IMR-90 (cell line): ENCODE measurements at regions not wholly inside any gene's neighbourhood (a gene's known extent, or its start where the extent isn't known, plus 50 kb on each side); places are given as distances from the start of the nearest gene placed in this dataset.

ENCODE experiments used
- ATAC-seq: fragments of 200-7000 bp; cut with Tn5 transposase; 2 replicates; pipeline ENCODE4 v1.9.1; 2020; ENCODE audit warnings: low read depth, mild to moderate bottlenecking, moderate library complexity
- BruUV-seq: library from RNA; stranded (reverse); fragments of 400-500 nt; replicated peaks from 2 replicates; lab custom pipeline; 2021; lab: Mats Ljungman, UMichigan
- CTCF ChIA-PET: fragments of 300-600 bp; formaldehyde crosslinking; extraction: SDS; loops from one replicate; lab custom pipeline; 2021; ENCODE audit warnings: antibody characterized with exemption; lab: Yijun Ruan, JAX
- POLR2A ChIA-PET: fragments of 300-600 bp; sonication (Branson Sonifier 250); formaldehyde crosslinking; loops from one replicate; lab custom pipeline; 2022; ENCODE audit warnings: antibody characterized with exemption; ENCODE audit not compliant: unreplicated experiment; lab: Charles Lee
- DNase-seq: peaks from one replicate; pipeline ENCODE4 v3.0.0; 2013
- H2AFZ ChIP-seq: replicated peaks from 2 replicates; pipeline ENCODE3; 2013; ENCODE audit warnings: low read length, mild to moderate bottlenecking; ENCODE audit not compliant: poor library complexity
- H2AK5ac ChIP-seq: 2 replicates; pipeline ENCODE4 v1.6.1; 2013; ENCODE audit warnings: low read depth, low read length, inconsistent platforms
- H2AK9ac ChIP-seq: replicated peaks from 2 replicates; pipeline ENCODE3; 2013; ENCODE audit warnings: mild to moderate bottlenecking, low read depth, low read length, moderate library complexity; ENCODE audit not compliant: poor library complexity
- H2BK120ac ChIP-seq: 2 replicates; pipeline ENCODE4 v1.6.1; 2013; ENCODE audit warnings: low read depth, low read length, inconsistent platforms
- H2BK15ac ChIP-seq: 3 replicates; pipeline ENCODE4 v1.6.1; 2013; ENCODE audit warnings: low read depth, low read length, inconsistent platforms
- H2BK20ac ChIP-seq: 2 replicates; pipeline ENCODE4 v1.6.1; 2013; ENCODE audit warnings: low read depth, mild to moderate bottlenecking, inconsistent platforms, low read length, moderate library complexity
- H2BK5ac ChIP-seq: 2 replicates; pipeline ENCODE4 v1.6.1; 2013; ENCODE audit warnings: mild to moderate bottlenecking, low read depth, low read length, inconsistent platforms; ENCODE audit not compliant: poor library complexity, severe bottlenecking
- H3K14ac ChIP-seq: replicated peaks from 2 replicates; pipeline ENCODE4 v1.6.1; 2013; ENCODE audit warnings: low read depth, low read length, inconsistent platforms
- H3K18ac ChIP-seq: 2 replicates; pipeline ENCODE4 v1.6.1; 2013; ENCODE audit warnings: low read depth, low read length, control low read depth
- H3K23ac ChIP-seq: 2 replicates; pipeline ENCODE4 v1.6.1; 2013; ENCODE audit warnings: low read depth, low read length, inconsistent platforms
- H3K27ac ChIP-seq: 2 replicates; pipeline ENCODE4 v1.5.1; 2013; ENCODE audit warnings: mild to moderate bottlenecking, control low read depth, low read length; ENCODE audit not compliant: insufficient read depth
- H3K27me3 ChIP-seq: 2 replicates; pipeline ENCODE4 v1.6.1; 2013; ENCODE audit warnings: low read length; ENCODE audit not compliant: control insufficient read depth, insufficient read depth
- H3K36me3 ChIP-seq: 2 replicates; pipeline ENCODE4 v1.6.1; 2013; ENCODE audit warnings: low read length, mixed read lengths; ENCODE audit not compliant: control insufficient read depth, insufficient read depth
- H3K4ac ChIP-seq: 2 replicates; pipeline ENCODE4 v1.6.1; 2013; ENCODE audit warnings: low read depth, low read length, inconsistent platforms
- H3K4me1 ChIP-seq: 2 replicates; pipeline ENCODE4 v1.6.1; 2013; ENCODE audit warnings: low read length, mixed read lengths; ENCODE audit not compliant: control insufficient read depth, insufficient read depth
- H3K4me2 ChIP-seq: 2 replicates; pipeline ENCODE4 v1.6.1; 2013; ENCODE audit warnings: low read depth, mild to moderate bottlenecking, control low read depth, low read length, moderate library complexity
- H3K4me3 ChIP-seq: 2 replicates; pipeline ENCODE4 v1.5.1; 2013; ENCODE audit warnings: low read depth, mild to moderate bottlenecking, control low read depth, low read length, moderate library complexity; ENCODE audit not compliant: insufficient read depth
- H3K56ac ChIP-seq: 2 replicates; pipeline ENCODE4 v1.6.1; 2013; ENCODE audit warnings: low read length, inconsistent platforms; ENCODE audit not compliant: insufficient read depth; ENCODE audit errors: extremely low read depth
- H3K79me1 ChIP-seq, 2 experiments: 2 replicates each; pipeline ENCODE4 v1.6.1; 2013; ENCODE audit warnings: low read length in 2 of 2, inconsistent platforms in 1 of 2, low read depth in 1 of 2
- H3K9ac ChIP-seq: 2 replicates; pipeline ENCODE4 v1.6.1; 2013; ENCODE audit warnings: low read depth, low read length, control low read depth
- H3K9me1 ChIP-seq: 2 replicates; pipeline ENCODE4 v1.6.1; 2013; ENCODE audit warnings: low read length, inconsistent platforms; ENCODE audit not compliant: insufficient read depth
- H3K9me3 ChIP-seq: 2 replicates; pipeline ENCODE4 v1.6.1; 2013; ENCODE audit warnings: low read length; ENCODE audit not compliant: control insufficient read depth, insufficient read depth
- H4K20me1 ChIP-seq: 2 replicates; pipeline ENCODE4 v1.6.1; 2013; ENCODE audit warnings: low read length, inconsistent platforms; ENCODE audit not compliant: insufficient read depth
- H4K5ac ChIP-seq: 2 replicates; pipeline ENCODE4 v1.6.1; 2013; ENCODE audit warnings: mild to moderate bottlenecking, low read depth, low read length, control low read depth
- H4K8ac ChIP-seq, 2 experiments: 2 replicates each; pipeline ENCODE4 v1.6.1; 2013; ENCODE audit warnings: low read depth in 2 of 2, low read length in 2 of 2, control low read depth in 1 of 2, inconsistent platforms in 1 of 2
- H4K91ac ChIP-seq: 2 replicates; pipeline ENCODE4 v1.6.1; 2013; ENCODE audit warnings: low read depth, low read length, inconsistent platforms; ENCODE audit not compliant: insufficient read depth
- BHLHE40 ChIP-seq: fragments of 150-350 bp; IDR thresholded peaks from 2 replicates; pipeline ENCODE4 v1.6.1; 2016; ENCODE audit warnings: mild to moderate bottlenecking, low read depth, low read length
- CEBPB ChIP-seq: IDR thresholded peaks from 2 replicates; pipeline ENCODE4 v1.6.1; 2012; ENCODE audit warnings: low read depth, low read length, improper control_type of control experiment
- CHD1 ChIP-seq: IDR thresholded peaks from 2 replicates; pipeline ENCODE4 v1.6.1; 2012; ENCODE audit warnings: low read depth, low read length, improper control_type of control experiment
- ELK1 ChIP-seq: fragments of 150-350 bp; IDR thresholded peaks from 2 replicates; pipeline ENCODE4 v1.6.1; 2016; ENCODE audit warnings: low read depth, mild to moderate bottlenecking, low read length, moderate library complexity, borderline replicate concordance
- FOS ChIP-seq: fragments of 150-350 bp; IDR thresholded peaks from 2 replicates; pipeline ENCODE4 v1.6.1; 2016; ENCODE audit warnings: low read depth, low read length
- MAFK ChIP-seq: IDR thresholded peaks from 2 replicates; pipeline ENCODE4 v1.6.1; 2012; ENCODE audit warnings: low read depth, low read length, improper control_type of control experiment
- MAZ ChIP-seq: IDR thresholded peaks from 2 replicates; pipeline ENCODE4 v1.6.1; 2012; ENCODE audit warnings: low read depth, mild to moderate bottlenecking, low read length, improper control_type of control experiment, moderate library complexity, borderline replicate concordance
- MXI1 ChIP-seq: IDR thresholded peaks from 2 replicates; pipeline ENCODE4 v1.6.1; 2012; ENCODE audit warnings: low read depth, mild to moderate bottlenecking, low read length, moderate library complexity, borderline replicate concordance
- NFE2L2 ChIP-seq: fragments of 150-350 bp; IDR thresholded peaks from 2 replicates; pipeline ENCODE4 v1.6.1; 2016; ENCODE audit warnings: low read depth, mild to moderate bottlenecking, low read length
- POLR2A ChIP-seq: IDR thresholded peaks from 2 replicates; pipeline ENCODE4 v1.6.1; 2012; ENCODE audit warnings: mild to moderate bottlenecking, low read depth, low read length
- RAD21 ChIP-seq: IDR thresholded peaks from 2 replicates; pipeline ENCODE4 v1.6.1; 2012; ENCODE audit warnings: low read length, improper control_type of control experiment
- RCOR1 ChIP-seq: IDR thresholded peaks from 2 replicates; pipeline ENCODE4 v1.6.1; 2012; ENCODE audit warnings: mild to moderate bottlenecking, low read length, improper control_type of control experiment; ENCODE audit not compliant: insufficient replicate concordance
- RFX5 ChIP-seq: IDR thresholded peaks from 2 replicates; pipeline ENCODE4 v1.8.0; 2012; ENCODE audit warnings: low read depth, mild to moderate bottlenecking, low read length, moderate library complexity
- SMC3 ChIP-seq: fragments of 150-350 bp; IDR thresholded peaks from 2 replicates; pipeline ENCODE4 v1.6.1; 2016; ENCODE audit warnings: low read depth, mild to moderate bottlenecking, antibody characterized with exemption, low read length, moderate library complexity
- WGBS, 2 experiments: methylation state at CpG; one replicate each; pipeline versions ENCODE4 v1.1.5 to v1.1.7; 2013; ENCODE audit warnings: missing lambda C conversion rate in 2 of 2; ENCODE audit not compliant: insufficient read length in 1 of 2; ENCODE audit errors: extremely low coverage in 2 of 2; 5-methylcytosine and 5-hydroxymethylcytosine counted together
- dilution Hi-C: fragments of 300-500 bp; cut with HindIII; formaldehyde crosslinking; loops from one replicate; pipeline ENCODE4 v1.14.3; 2018; ENCODE audit warnings: low sequenced_read_pairs; ENCODE audit not compliant: unreplicated experiment
- in situ Hi-C: fragments of 300-500 bp; cut with MboI; formaldehyde crosslinking; loops from 3 replicates; pipeline ENCODE4 v1.14.3; 2019; ENCODE audit warnings: low sequenced_read_pairs, inconsistent platforms, mixed read lengths
- intact Hi-C: fragments of 100-400 bp; cut with micrococcal nuclease; formaldehyde crosslinking; loops from 2 replicates; pipeline ENCODE4 v1.10.0; 2022
- TF ChIP-seq, protein P1 (sequence below): fragments of 150-350 bp; IDR thresholded peaks from 2 replicates; pipeline ENCODE4 v1.6.1; 2017; ENCODE audit warnings: mild to moderate bottlenecking, antibody characterized with exemption, low read length, low read depth
- TF ChIP-seq, protein P2 (sequence below): conservative IDR thresholded peaks from 2 replicates; pipeline ENCODE4 v1.5.1; 2012; ENCODE audit warnings: mild to moderate bottlenecking, low read depth, low read length, improper control_type of control experiment

DNA sequence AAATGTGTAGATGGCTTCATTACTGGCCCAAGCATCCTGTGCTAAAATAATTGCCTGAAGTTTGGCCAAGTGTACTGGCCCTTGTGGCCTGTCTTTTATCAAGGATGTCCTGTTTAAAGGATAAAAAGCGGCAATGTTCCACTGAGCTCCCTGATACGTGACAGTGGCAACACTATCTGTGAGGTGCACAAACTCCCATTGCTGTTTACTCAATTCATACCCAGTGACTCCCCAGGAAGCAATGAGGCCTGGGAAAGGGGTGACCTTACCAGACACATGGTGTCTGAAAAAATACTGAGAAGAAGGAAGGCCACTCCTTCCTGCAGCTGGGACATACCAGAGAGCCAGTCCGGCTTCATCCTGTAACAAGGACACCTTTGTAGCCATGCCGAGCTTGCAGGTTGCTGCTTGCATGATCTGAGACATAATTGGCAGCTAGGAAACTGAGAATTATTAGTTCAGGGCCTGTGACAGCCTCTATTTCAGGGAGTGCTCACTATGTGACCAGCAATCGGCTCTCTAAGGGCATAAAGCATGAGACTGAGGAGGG is 198.5 kb upstream of the LRATD1 start:
- H3K4me1 ChIP-seq: no peaks in the 10 kb centered on the region
- 88% methylated on average over 2 of the region's 5 CpGs; no CpG with 5 or more reads in 1 of the 2 experiments for WGBS, 2 experiments
- H2BK120ac ChIP-seq: no peak overlapping the region
- H4K8ac ChIP-seq: no peak overlapping the region
- ChIA-PET CTCF (no interaction called here), POLR2A (no interaction called here)
- H3K9ac ChIP-seq: no peak overlapping the region
- H3K9me3 ChIP-seq: no peaks in the 10 kb centered on the region
- H3K4ac ChIP-seq: no peak overlapping the region
- no peak overlapping the region for H2AK5ac ChIP-seq
- intact Hi-C loops: no loop called here
- no peak overlapping the region for H2BK20ac ChIP-seq
- dilution Hi-C loops: no loop called here
- H3K79me1 ChIP-seq: no peaks in the 10 kb centered on the region
- H4K20me1 ChIP-seq: no peaks in the 10 kb centered on the region
- no peak overlapping the region for H3K4me3 ChIP-seq
- H3K9me1 ChIP-seq: no peaks in the 10 kb centered on the region
- H3K18ac ChIP-seq: no peak overlapping the region
- in situ Hi-C loops: no loop called here
- H3K4me2 ChIP-seq: no peak overlapping the region
- H3K27me3 ChIP-seq: no peaks in the 10 kb centered on the region
- H2AK9ac ChIP-seq: no peak overlapping the region
- H2BK5ac ChIP-seq: no peak overlapping the region
- no peak for TF ChIP-seq ELK1
- no peak for TF ChIP-seq RCOR1
- no peak for TF ChIP-seq MAZ
- no peak for TF ChIP-seq CHD1
- no peak for TF ChIP-seq CEBPB
- no peak for TF ChIP-seq SMC3
- no peak for TF ChIP-seq MXI1
- TF ChIP-seq NFE2L2: no peak
- TF ChIP-seq RFX5: no peak
- TF ChIP-seq BHLHE40: no peak
- no peak for TF ChIP-seq MAFK
- TF ChIP-seq RAD21: no peak
- TF ChIP-seq POLR2A: no peak
- TF ChIP-seq, protein P1, sequence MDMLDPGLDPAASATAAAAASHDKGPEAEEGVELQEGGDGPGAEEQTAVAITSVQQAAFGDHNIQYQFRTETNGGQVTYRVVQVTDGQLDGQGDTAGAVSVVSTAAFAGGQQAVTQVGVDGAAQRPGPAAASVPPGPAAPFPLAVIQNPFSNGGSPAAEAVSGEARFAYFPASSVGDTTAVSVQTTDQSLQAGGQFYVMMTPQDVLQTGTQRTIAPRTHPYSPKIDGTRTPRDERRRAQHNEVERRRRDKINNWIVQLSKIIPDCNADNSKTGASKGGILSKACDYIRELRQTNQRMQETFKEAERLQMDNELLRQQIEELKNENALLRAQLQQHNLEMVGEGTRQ: no peak
- TF ChIP-seq FOS: no peak
- TF ChIP-seq, protein P2, sequence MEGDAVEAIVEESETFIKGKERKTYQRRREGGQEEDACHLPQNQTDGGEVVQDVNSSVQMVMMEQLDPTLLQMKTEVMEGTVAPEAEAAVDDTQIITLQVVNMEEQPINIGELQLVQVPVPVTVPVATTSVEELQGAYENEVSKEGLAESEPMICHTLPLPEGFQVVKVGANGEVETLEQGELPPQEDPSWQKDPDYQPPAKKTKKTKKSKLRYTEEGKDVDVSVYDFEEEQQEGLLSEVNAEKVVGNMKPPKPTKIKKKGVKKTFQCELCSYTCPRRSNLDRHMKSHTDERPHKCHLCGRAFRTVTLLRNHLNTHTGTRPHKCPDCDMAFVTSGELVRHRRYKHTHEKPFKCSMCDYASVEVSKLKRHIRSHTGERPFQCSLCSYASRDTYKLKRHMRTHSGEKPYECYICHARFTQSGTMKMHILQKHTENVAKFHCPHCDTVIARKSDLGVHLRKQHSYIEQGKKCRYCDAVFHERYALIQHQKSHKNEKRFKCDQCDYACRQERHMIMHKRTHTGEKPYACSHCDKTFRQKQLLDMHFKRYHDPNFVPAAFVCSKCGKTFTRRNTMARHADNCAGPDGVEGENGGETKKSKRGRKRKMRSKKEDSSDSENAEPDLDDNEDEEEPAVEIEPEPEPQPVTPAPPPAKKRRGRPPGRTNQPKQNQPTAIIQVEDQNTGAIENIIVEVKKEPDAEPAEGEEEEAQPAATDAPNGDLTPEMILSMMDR: no peak
- H3K36me3 ChIP-seq: no peaks in the 10 kb centered on the region
- H3K27ac ChIP-seq: no peak overlapping the region
- no peak for DNase-seq
- no peak overlapping the region for H3K23ac ChIP-seq
- no peak overlapping the region for H2BK15ac ChIP-seq
- H3K56ac ChIP-seq: no peak overlapping the region
- no TSS peak for BruUV-seq
- H3K14ac ChIP-seq: no peak overlapping the region
- ATAC-seq: no peak
- no peak overlapping the region for H4K5ac ChIP-seq
- no peak overlapping the region for H4K91ac ChIP-seq
- no peak overlapping the region for H2AFZ ChIP-seq
